ENCODE measurements at regions not wholly inside any gene's neighbourhood (a gene's known extent, or its start where the extent isn't known, plus 50 kb on each side); places are given as distances from the start of the nearest gene placed in this dataset.

DNA sequence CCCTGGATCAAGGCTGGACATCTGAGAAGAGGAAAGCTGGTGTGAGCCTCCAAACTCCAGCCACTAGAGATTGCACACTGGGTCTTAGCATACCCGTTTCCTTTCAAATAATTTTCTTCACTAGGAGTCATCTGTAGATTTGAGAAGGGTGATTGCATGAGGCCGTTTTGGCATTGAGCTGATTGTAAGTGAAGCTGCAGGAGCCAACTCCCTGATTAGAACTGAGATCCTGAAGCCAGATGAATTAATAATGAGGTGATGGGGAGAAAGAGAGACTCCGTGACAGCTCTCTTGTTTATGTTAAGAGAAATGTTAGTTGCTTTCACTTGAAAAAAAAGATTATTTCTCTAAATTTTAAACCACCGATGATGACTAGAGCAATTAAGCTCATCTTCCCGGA, 268.4 kb upstream of the THSD7B start:
- no peak for FAIRE-seq
- Histone ChIP-seq H3K79me2 (ENCODE audit: control insufficient read depth, insufficient read depth, low read length) (no peaks in the 10 kb centered on the region), H3K4me3 (no peak overlapping the region), H3K4me1 (replicated peaks in 1 of 2; ENCODE audit: control insufficient read depth in 2 of 2, insufficient read depth in 2 of 2, low read length in 2 of 2) (no peaks in the 10 kb centered on the region), H3K9me3 (replicated peaks; ENCODE audit: control insufficient read depth, insufficient read depth, low read depth, low read length) (no peaks in the 10 kb centered on the region), H3K9ac (ENCODE audit: insufficient read depth in 1 of 2, low read depth in 2 of 2, low read length in 2 of 2) (no peak overlapping the region), H3K27ac (ENCODE audit: extremely low read depth, low read depth, low read length) (no peak overlapping the region), H4K20me1 (replicated peaks; ENCODE audit: control insufficient read depth, insufficient read depth, low read length) (no peaks in the 10 kb centered on the region), H3K27me3 (ENCODE audit: control insufficient read depth in 2 of 2, insufficient read depth in 2 of 2, low read length in 2 of 2) (no peaks in the 10 kb centered on the region), H3K9me1 (ENCODE audit: control insufficient read depth, insufficient read depth, low read length) (no peaks in the 10 kb centered on the region), H3K36me3 (ENCODE audit: control insufficient read depth, insufficient read depth, low read length) (no peaks in the 10 kb centered on the region), H3K4me2 (ENCODE audit: insufficient read depth, low read length) (no peak overlapping the region), H2AFZ (ENCODE audit: low read depth, low read length) (no peak overlapping the region)
- POLR2A ChIA-PET = interaction anchor here (0.7 kb wide), 1 partner anchor 119 kb away, joined by 3 read pairs; no protein-coding TSS in a partner anchor
- TF ChIP-seq, protein P1, sequence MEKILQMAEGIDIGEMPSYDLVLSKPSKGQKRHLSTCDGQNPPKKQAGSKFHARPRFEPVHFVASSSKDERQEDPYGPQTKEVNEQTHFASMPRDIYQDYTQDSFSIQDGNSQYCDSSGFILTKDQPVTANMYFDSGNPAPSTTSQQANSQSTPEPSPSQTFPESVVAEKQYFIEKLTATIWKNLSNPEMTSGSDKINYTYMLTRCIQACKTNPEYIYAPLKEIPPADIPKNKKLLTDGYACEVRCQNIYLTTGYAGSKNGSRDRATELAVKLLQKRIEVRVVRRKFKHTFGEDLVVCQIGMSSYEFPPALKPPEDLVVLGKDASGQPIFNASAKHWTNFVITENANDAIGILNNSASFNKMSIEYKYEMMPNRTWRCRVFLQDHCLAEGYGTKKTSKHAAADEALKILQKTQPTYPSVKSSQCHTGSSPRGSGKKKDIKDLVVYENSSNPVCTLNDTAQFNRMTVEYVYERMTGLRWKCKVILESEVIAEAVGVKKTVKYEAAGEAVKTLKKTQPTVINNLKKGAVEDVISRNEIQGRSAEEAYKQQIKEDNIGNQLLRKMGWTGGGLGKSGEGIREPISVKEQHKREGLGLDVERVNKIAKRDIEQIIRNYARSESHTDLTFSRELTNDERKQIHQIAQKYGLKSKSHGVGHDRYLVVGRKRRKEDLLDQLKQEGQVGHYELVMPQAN (IDR thresholded peaks at IDR 0.05; ENCODE audit: borderline replicate concordance) = no peak
- CTCF ChIA-PET (ENCODE audit: low intra/inter-chr PET ratio) = no interaction called here
- DNase-seq (ENCODE audit: extremely low read depth in 1 of 4, low spot score in 3 of 4) = no peak
- no peak for ATAC-seq
- in situ Hi-C loops (cut with MboI) (no loop called here), intact Hi-C loops (cut with micrococcal nuclease) (no loop called here)
- 0% methylated on average over 5 of the region's 5 CpGs for WGBS (ENCODE audit: insufficient coverage, low coverage, missing lambda C conversion rate)
- no TSS peak for BruUV-seq (replicated peaks)

DNA sequence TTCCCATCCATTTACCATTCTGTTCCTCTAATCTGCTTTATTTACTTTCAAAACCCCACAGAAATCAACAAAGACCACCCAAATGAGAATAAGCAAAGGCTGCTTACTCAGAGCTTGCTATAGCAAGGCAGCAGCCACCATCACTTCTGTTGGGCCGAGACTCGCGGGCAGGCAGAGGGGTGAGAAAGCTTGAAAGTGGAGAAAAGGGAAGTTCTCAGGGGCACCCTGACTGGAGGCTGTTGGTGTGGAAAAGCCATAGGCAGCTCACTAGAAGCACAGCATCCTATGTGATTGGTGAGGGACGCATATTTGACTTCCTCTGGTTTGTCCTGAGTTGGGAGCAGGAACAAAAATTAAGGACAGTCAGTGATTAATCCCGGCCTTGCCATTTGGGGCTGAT, 269.7 kb upstream of the THSD7B start:
- 0% methylated on average over 5 of the region's 5 CpGs for WGBS (ENCODE audit: insufficient coverage, low coverage, missing lambda C conversion rate)
- TF ChIP-seq GTF2E2 (tag; IDR thresholded peaks at IDR 0.05) = no peak
- no peak for TF ChIP-seq GABPB2 (CRISPR knock-in tag; conservative IDR thresholded peaks at IDR 0.05)
- TF ChIP-seq, protein P2, sequence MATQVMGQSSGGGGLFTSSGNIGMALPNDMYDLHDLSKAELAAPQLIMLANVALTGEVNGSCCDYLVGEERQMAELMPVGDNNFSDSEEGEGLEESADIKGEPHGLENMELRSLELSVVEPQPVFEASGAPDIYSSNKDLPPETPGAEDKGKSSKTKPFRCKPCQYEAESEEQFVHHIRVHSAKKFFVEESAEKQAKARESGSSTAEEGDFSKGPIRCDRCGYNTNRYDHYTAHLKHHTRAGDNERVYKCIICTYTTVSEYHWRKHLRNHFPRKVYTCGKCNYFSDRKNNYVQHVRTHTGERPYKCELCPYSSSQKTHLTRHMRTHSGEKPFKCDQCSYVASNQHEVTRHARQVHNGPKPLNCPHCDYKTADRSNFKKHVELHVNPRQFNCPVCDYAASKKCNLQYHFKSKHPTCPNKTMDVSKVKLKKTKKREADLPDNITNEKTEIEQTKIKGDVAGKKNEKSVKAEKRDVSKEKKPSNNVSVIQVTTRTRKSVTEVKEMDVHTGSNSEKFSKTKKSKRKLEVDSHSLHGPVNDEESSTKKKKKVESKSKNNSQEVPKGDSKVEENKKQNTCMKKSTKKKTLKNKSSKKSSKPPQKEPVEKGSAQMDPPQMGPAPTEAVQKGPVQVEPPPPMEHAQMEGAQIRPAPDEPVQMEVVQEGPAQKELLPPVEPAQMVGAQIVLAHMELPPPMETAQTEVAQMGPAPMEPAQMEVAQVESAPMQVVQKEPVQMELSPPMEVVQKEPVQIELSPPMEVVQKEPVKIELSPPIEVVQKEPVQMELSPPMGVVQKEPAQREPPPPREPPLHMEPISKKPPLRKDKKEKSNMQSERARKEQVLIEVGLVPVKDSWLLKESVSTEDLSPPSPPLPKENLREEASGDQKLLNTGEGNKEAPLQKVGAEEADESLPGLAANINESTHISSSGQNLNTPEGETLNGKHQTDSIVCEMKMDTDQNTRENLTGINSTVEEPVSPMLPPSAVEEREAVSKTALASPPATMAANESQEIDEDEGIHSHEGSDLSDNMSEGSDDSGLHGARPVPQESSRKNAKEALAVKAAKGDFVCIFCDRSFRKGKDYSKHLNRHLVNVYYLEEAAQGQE (IDR thresholded peaks at IDR 0.05; ENCODE audit: borderline replicate concordance) = no peak
- TF ChIP-seq, protein P2 (CRISPR knock-in tag; IDR thresholded peaks at IDR 0.05; ENCODE audit: low read depth) = no peak
- TF ChIP-seq HDAC1 (IDR thresholded peaks at IDR 0.05) = no peak

More for the DNA sequence above, 269.7 kb upstream of the THSD7B start:
- ChIA-PET CTCF (ENCODE audit: low intra/inter-chr PET ratio) (no interaction called here), POLR2A (no interaction called here)
- Histone ChIP-seq H3K9ac (ENCODE audit: insufficient read depth in 1 of 2, low read depth in 2 of 2, low read length in 2 of 2) (no peak overlapping the region), H3K79me2 (ENCODE audit: control insufficient read depth, insufficient read depth, low read length) (no peaks in the 10 kb centered on the region), H3K4me2 (ENCODE audit: insufficient read depth, low read length) (no peak overlapping the region), H3K27me3 (ENCODE audit: control insufficient read depth in 2 of 2, insufficient read depth in 2 of 2, low read length in 2 of 2) (no peaks in the 10 kb centered on the region), H3K9me1 (ENCODE audit: control insufficient read depth, insufficient read depth, low read length) (no peaks in the 10 kb centered on the region), H2AFZ (ENCODE audit: low read depth, low read length) (no peak overlapping the region), H3K9me3 (replicated peaks; ENCODE audit: control insufficient read depth, insufficient read depth, low read depth, low read length) (no peaks in the 10 kb centered on the region), H3K27ac (ENCODE audit: extremely low read depth, low read depth, low read length) (no peak overlapping the region), H3K4me3 (no peak overlapping the region), H3K4me1 (replicated peaks in 1 of 2; ENCODE audit: control insufficient read depth in 2 of 2, insufficient read depth in 2 of 2, low read length in 2 of 2) (no peaks in the 10 kb centered on the region), H4K20me1 (replicated peaks; ENCODE audit: control insufficient read depth, insufficient read depth, low read length) (no peaks in the 10 kb centered on the region), H3K36me3 (ENCODE audit: control insufficient read depth, insufficient read depth, low read length) (no peaks in the 10 kb centered on the region)
- no peak for DNase-seq (ENCODE audit: extremely low read depth in 1 of 4, low spot score in 3 of 4)
- intact Hi-C loops (cut with micrococcal nuclease) = no loop called here
- in situ Hi-C loops (cut with MboI) = no loop called here
- no TSS peak for BruUV-seq (replicated peaks)
- no peak for ATAC-seq
- no peak for FAIRE-seq
